ENCODE measurements at regions not wholly inside any gene's neighbourhood (a gene's known extent, or its start where the extent isn't known, plus 50 kb on each side); places are given as distances from the start of the nearest gene placed in this dataset.
A peak's percentile ranks its signal among the peaks of the same experiment; 100 is the strongest.

- Histone ChIP-seq H3K9ac (ENCODE audit: insufficient read depth in 1 of 2, low read length in 2 of 2) (no peak overlapping the region), H3K27me3 (ENCODE audit: control insufficient read depth in 3 of 3, insufficient read depth in 3 of 3, low read length in 2 of 3) (no peaks in the 10 kb centered on the region), H3K4me3 (no peak overlapping the region), H3K4me1 (ENCODE audit: control insufficient read depth in 5 of 5, insufficient read depth in 5 of 5, low read length in 5 of 5) (peaks cover 0 to 16% (median 3%) of the 10 kb centered on the region in 5 donors), H3K36me3 (ENCODE audit: control insufficient read depth in 4 of 4, insufficient read depth in 4 of 4, low read length in 4 of 4) (no peaks in the 10 kb centered on the region), H3K27ac (ENCODE audit: low read depth in 1 of 2, low read length in 1 of 2) (no peak overlapping the region), H3K9me3 (ENCODE audit: control insufficient read depth in 4 of 4, insufficient read depth in 3 of 4, low read length in 3 of 4) (no peaks in the 10 kb centered on the region)
- TF ChIP-seq CTCF (IDR thresholded peaks at IDR 0.05; ENCODE audit: control extremely low read depth, extremely low read depth) = no peak
- ATAC-seq (ENCODE audit: insufficient read depth, low FRiP score) (no peak), DNase-seq (peak in 2 of 3 donors; percentile 77 to 84)
Measured at GRCh38 chr4:141578451-141578850, 57.9 kb upstream of the IL15 start.

DNA sequence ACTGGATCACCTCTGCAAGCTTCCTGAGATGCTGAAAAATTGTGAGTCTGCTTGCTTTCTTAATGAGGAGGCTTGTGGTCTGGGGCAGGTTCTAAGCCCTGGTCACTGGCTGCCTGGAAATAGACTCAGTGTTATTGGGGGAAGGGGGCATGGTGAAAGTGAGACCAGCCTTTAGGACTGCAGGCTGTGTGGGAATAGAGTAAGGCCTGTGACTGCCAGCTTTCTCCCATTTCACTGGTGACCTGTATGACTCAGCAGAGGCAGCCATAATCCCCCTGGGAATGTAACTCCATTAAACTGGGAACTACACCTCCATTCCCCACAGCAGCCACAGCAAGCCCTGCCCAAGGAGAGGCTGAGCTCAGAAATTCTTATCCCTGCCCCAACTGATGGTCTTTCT lies 55.9 kb upstream of the IL15 start:
- ATAC-seq (ENCODE audit: insufficient read depth, low FRiP score) = no peak
- no peak overlapping the region for H3K9ac ChIP-seq (ENCODE audit: insufficient read depth in 1 of 2, low read length in 2 of 2)
- H3K27me3 ChIP-seq (ENCODE audit: control insufficient read depth in 3 of 3, insufficient read depth in 3 of 3, low read length in 2 of 3) = no peaks in the 10 kb centered on the region
- no peaks in the 10 kb centered on the region for H3K9me3 ChIP-seq (ENCODE audit: control insufficient read depth in 4 of 4, insufficient read depth in 3 of 4, low read length in 3 of 4)
- TF ChIP-seq CTCF (IDR thresholded peaks at IDR 0.05; ENCODE audit: control extremely low read depth, extremely low read depth) = no peak
- no peak for DNase-seq
- H3K4me3 ChIP-seq = no peak overlapping the region
- H3K36me3 ChIP-seq (ENCODE audit: control insufficient read depth in 4 of 4, insufficient read depth in 4 of 4, low read length in 4 of 4) = no peaks in the 10 kb centered on the region
- H3K4me1 ChIP-seq (ENCODE audit: control insufficient read depth in 5 of 5, insufficient read depth in 5 of 5, low read length in 5 of 5) = peaks cover 0 to 16% (median 3%) of the 10 kb centered on the region in 5 donors
- H3K27ac ChIP-seq (ENCODE audit: low read depth in 1 of 2, low read length in 1 of 2) = no peak overlapping the region

Data from lung (tissue), 11 donors.